Right lobe of liver (tissue), 4 donors: ENCODE measurements at regions not wholly inside any gene's neighbourhood (a gene's known extent, or its start where the extent isn't known, plus 50 kb on each side); places are given as distances from the start of the nearest gene placed in this dataset.

Experiments used
- CTCF ChIP-seq, 4 donors: fragments of 200-600 bp in 3 of 4; fragments of 450-650 bp in 1 of 4; IDR thresholded peaks; one replicate each; pipeline versions ENCODE4 v1.5.1 to v1.8.0; 2016 to 2022; ENCODE audit warnings: antibody characterized with exemption in 4 of 4, mild to moderate bottlenecking in 2 of 4
- POLR2A ChIP-seq: fragments of 450-650 bp; IDR thresholded peaks from one replicate; pipeline ENCODE4 v1.6.1; 2017; ENCODE audit warnings: antibody characterized with exemption, mild to moderate bottlenecking
- donor health status: DM: no; HTN: no; CAD: no.
- donor health status: DM: no; HTN: no; CAD: no.
- donor health status: DM: no; HTN: yes; CAD: no.

GRCh38 chr3:193819117-193820010, 226.4 kb downstream of the OPA1 start:
- TF ChIP-seq CTCF (IDR thresholded peaks at IDR 0.05) (no peak), POLR2A (no peak)
